HG02623 (cell line): ENCODE measurements at regions not wholly inside any gene's neighbourhood (a gene's known extent, or its start where the extent isn't known, plus 50 kb on each side); places are given as distances from the start of the nearest gene placed in this dataset.

Experiments
- ATAC-seq: cut with Tn5 transposase; IDR thresholded peaks from one replicate; pipeline ENCODE4 v1.9.1; 2021; ENCODE audit warnings: moderate library complexity; ENCODE audit not compliant: unreplicated experiment

DNA sequence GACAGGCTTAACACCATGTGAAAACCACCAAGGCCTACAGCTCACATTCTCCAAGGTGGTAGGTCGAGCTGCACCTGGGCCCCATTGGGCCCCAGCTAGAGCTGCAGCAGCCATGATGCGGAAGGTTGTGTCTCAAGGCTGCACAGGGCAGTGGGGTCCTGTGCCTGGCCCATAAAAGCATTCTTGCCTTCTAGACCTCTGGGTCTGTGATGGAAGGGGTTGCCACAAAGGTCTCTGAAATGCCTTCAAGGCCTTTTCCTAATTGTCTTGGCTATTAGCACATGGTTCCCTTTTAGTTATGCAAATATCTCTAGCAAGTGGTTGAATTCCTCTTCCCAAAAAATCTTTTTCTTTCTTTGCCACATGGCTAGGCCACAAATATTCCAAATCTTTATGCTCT is 52.5 kb upstream of the C11orf58 start:
- no peak for ATAC-seq

DNA sequence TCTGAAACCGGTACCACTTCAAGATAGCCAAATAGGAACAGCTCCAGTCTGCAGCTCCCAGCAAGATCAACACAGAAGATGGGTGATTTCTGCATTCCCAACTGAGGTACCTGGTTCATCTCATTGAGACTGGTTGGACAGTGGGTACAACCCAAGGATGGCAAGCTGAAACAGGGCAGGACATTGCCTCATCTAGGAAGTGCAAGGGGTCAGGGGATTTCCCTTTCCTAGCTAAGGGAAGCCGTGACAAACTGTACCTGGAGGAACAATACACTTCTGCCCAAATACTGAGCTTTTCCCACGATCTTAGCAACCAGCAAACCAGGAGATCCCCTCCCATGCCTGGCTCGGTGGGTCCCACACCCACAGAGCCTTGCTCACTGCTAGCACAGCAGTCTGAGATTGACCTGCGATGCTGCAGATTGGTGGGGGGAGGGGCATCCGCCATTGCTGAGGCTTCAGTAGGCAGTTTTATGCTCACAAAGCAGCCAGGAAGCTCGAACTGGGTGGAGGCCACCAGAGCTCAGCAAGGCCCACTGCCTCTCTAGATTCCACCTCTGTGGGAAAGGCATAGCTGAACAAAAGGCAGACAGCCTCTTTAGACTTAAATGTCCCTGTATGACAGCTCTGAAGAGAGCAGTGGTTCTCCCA is 59.9 kb upstream of the C11orf58 start:
- no peak for ATAC-seq

DNA sequence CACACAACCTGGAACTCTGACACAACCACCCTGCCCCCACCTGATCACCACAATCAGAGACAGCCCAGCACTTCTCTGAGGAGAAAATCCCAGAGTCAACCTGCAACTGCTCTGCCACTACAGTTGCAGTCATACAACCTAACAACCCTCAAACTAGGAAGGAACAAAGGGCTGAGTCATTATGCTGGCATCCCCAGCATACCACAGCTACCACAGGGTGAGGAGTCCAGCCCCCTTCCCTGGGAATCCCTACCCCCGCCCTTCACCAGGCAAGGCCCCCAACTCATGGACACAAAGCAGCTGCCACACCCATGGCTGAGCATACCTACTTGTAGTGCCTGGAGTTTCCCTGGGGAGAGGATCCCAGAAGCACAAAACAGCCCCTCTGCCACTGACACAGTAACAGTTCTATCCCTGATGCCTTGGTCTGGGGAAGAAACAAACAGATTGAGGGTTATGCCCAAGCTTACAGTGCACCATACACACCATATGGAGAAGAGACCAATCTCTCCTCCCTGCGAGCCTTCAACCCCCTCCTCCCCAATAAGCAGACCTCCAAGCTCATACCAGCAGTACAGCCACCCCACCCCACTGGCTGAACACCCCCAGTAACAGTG is 68.5 kb upstream of the C11orf58 start:
- ATAC-seq: no peak

DNA sequence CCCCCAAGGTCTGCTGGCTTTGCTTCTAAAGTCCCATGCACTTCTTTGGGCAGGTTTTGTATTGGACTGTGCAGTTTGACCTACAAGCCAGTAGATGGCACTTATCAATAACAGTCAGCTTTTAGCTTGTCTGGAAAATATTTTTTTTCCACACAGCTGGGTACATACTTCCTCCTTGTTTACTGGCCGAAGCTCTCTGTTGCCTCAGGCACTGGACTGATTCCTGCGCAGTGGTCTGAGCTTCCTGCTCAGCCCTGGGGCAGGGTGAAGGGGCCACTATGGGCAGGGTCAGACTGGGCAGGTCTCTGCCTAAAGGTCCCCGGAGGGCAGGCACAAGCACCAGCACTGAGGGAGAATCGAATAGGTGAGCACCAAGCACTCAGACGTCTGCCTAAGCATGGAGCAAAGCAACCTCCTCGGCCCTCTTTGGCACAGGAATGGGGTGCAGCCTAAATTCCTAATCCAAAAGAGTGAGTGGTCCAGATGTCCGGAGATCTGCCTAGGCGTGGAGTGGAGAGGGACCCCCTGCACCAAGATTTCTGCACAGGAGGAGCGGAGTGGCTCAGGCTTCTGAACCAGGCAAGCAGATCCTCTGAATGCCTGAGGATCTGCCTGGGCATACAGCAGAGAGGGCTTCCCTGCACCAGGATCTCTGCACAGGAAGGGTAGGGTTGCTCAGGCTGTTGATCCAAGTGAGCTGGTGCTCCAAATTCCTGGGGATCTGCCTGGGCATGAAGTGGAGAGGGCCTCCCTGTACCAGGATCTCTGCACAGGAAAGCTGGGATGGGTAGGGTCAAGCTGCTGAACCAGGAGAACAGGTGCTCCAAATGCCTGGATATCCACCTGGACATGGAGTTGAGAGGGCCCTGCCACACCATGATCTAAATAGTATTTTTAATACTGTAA is 105.9 kb upstream of the C11orf58 start:
- ATAC-seq: peak; percentile 53

DNA sequence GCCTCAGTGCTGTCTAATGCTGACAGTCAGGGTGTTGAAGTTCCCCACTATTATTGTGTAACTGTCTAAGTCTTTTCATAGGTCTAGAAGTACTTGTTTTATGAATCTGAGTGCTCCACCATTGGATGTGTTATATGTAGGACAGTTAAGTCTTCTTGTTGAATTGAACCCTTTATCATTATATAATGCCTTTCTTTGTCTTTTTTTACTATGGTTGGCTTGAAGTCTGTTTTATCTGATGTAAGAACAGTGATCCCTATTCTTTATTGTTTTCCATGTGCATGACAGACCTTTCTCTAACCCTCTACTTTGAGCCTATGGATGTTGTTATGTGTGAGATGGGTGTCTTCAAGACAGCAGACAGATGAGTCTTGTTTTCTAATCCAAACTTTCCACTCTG is 107.8 kb upstream of the C11orf58 start:
- no peak for ATAC-seq

DNA sequence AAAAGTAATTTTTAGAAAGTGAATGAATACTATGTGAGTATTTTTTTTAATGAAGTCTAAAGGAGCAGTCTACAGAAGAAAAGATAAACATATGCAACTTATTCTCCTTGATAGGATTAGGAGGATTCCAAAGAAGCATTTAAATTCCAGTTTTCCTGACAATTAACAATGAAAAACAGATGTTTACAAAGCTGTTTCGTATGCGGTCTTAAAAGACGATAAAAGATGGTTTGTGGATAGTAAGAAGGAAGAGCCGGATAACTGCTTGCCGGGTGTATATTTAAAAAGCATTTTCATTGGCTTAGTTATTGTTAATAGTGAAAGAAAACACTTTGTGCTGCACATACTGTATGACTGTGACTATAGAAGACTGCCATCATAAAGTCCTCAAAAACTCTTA is 120.0 kb upstream of the C11orf58 start:
- no peak for ATAC-seq

DNA sequence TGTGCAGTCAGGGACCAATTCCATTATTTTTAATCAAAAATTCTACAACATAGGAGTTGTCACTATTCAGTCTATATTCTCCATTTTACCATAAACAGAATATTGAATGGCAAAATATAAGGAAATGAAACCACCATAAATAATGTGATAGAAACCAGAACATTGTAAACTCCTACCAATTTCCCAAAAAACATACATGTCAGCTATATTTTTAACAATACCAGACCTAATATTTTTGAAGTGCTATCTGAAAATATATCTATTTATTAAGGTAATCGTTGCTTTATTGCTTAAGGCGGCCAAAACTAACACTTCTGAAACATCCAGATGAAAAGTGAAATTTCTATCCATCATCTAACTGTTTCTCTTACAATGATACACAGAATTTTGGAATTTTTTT is 123.0 kb upstream of the C11orf58 start:
- ATAC-seq: no peak

DNA sequence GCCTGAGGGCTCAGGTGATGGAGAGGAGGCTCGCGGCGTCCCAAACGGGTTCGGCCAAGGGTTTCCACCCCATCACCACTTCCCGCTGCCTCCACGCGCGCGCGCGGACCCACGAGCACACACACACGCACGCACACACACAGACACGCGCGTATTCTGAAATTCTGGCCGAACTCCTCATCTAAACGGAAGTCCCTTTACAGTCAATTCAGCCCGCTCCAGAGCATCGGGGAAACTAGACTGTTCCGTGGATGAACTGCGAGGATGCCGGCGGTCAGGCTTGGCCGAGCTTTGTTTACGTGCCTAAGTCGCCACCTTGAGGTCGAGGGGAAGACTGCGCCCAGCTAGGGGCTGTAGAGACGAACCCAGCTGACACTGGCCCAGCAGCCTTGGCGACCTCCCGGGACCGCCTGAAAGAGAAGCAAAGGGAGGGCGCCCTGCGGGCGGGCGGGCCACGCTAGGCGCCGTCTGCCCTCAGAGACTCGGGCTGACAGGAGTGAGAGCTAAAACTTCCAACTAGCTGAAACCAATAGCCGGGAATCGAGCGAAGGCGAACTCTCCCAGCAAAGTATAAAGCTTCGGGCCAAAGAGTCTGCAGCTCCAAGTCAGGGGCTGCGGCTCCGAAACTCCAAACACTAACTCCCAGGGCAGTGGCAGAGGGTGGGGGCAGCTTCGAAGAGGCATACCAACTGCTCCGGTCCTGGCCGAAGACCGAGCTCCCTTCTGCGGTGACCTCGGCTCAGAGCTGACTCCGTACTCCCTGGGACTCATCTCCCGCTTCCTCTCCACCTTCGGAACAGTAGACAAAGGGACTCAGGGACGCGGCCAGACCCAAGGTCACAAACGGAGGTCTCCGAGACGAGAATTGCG is 124.7 kb upstream of the C11orf58 start:
- ATAC-seq: peak; percentile 100

DNA sequence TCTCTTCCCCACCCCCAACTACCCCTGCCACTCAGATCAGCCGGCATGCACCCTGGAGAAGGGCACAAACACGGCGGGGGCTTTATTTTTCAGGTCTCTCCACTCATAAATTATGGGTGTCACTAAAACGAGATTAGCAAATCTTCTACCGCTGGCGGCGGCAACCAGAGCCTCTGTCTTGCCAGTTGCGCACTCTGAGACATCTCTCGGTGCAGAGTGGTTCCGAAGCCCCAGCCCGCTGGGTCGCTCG is 125.3 kb upstream of the C11orf58 start:
- no peak for ATAC-seq

DNA sequence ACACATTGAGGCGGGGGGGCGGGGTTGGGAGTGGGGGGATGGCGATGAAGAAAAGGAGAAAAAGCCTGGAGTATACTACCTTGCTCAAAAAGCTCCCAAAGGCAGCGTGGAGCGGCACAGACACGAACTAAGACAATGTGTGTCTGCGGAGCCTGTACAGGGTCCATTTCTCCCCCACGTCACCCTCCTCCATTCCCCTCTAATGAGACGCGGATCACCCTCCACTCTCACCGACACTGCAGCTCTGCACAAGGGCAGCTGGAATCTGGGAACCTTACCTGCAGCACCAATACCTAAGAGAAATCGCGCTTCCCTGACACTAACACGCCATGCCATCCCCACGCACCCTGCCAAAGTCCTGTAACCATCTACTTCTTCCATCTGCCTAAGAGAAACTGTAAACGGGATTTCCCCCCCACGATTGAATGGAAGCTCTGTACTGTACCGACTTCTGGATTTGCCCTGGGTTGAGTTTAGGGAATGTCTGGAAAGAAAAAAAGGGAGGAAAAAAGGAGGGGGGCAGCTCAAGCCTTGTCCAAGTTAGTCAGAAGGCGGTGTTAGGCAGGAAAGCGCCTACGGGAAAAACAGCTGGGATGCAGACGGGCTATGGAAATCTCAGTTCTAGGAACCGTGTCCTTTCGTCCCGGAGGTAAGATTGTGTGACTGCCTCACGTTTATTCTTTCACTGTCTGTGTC is 125.7 kb upstream of the C11orf58 start:
- ATAC-seq: no peak

DNA sequence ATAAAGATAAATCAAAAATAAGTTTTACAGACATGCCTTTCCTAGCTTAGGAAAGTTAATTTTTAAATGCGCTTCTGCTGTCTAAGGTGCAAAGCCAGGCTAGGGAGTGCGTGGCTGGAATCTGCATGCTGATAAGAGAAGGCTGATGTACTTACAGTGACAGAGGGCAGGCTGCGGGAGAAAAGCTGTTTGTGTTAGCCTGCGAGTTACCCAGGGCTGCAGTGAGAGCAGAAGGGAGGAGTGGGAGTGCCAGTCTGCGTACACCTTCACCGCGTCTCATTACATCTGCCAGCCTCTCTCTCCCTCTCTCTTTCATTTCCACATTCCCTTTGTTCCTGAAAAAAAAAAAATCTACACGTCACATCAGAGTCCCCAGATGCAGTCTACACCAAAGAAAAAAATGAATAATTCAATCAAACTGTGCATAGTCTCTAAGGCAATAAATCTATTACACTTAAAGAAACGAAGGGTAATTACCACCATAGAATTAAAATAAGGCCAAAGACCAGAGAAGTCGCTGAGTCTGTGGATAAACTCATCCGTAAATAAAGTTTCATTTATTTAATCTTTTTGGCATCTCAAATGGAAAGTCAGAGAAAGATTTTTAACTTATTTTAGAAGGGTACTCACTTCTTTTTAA is 126.4 kb upstream of the C11orf58 start:
- no peak for ATAC-seq

DNA sequence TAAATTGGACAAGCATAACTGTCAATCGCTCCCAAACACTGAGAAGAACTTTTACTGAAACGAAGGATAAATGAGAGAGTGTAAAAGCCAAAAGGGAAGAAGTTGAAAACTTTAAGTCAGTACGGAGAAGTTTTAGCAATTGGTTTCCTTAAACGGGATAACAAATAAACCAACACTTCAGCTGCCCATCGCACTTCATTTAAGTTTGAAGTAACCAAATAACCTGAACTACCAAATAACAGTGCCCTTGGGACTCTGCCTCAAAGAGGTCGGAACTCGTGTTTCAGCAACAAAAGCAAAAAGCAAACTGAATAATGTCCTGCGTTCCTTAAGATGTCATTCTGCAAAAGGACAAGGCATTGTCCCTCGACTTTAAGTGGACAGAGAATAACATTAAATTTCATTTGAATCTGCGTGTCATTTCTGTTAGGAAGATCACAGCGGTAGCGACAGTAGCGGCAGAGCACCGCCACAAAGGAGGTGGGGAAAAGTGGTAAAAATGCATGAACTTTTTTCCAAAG is 127.0 kb upstream of the C11orf58 start:
- no peak for ATAC-seq

DNA sequence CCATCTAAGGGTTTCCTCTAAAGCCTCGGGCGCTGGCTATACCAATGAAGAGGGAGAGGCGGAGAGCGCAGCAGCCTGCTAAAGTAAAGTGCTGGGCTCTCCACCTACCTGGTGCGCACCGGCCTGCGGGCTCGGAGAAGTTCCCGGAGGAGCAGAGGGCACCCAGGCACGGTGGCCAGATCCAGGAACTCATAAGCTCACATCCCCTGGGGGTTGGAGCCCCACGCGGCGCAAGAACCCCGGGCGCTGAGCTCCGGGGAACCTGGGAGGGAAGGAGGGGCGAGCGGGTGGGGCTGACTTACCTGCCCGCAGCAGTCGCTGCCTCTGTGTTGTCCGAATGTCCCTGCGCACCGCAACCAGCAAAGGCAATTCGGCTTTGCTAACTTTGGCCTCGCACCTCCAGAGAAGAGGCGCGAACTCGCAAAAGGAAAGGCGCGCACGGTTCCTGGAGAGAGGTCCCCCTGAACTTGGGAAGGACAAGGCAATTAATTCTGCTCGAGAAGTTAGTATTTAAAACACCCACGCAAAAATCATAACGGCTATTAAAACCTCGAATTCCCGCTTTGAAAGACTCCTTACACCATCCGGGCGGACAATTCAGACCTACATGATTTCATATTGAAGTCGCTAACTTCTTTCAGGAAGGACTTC is 127.6 kb upstream of the C11orf58 start:
- ATAC-seq: no peak

DNA sequence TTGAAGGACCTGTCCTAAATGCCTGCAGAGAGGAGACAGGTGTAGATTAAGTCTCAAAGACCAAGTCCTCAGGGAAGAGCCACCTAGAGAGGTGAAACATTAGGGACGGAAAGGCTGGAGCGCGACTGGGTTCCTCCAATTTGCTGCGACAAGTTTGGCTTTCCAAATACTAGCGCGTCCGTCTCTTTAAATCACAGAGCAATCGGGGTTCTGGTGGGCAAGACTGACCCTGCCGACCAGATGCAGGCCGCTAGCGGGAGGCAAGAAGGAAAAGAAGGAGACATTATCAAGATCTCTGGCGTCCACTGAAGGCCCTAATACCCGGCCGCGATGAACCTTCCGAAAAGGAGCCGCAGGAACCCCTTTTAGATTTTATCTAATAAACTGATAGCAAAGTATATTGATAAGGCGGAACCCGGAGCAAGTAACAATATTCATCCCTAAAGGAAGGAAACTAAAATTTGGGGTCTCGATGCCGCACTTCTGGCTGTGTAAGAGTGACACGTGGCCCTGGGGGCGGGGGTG is 128.2 kb upstream of the C11orf58 start:
- no peak for ATAC-seq

DNA sequence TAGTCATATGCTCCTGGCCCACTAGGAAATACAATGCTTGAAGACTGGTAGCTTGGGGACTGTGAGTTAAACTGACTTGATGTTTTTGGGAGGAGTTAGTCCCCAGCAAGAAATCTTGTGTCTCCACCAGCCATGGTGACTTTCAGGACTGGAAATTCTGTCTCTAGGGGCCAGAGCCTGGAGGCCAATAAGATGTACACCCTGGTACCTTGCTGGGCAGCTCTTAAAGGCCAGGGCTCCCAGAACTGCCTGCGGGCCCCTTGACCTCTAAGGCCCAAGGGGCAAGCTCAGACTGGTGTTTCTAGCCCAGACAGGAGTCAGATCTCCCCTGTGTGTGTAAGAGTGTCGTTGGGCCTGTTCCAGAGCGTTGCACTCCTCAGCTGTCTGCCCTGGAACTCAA is 128.7 kb upstream of the C11orf58 start:
- ATAC-seq: no peak

DNA sequence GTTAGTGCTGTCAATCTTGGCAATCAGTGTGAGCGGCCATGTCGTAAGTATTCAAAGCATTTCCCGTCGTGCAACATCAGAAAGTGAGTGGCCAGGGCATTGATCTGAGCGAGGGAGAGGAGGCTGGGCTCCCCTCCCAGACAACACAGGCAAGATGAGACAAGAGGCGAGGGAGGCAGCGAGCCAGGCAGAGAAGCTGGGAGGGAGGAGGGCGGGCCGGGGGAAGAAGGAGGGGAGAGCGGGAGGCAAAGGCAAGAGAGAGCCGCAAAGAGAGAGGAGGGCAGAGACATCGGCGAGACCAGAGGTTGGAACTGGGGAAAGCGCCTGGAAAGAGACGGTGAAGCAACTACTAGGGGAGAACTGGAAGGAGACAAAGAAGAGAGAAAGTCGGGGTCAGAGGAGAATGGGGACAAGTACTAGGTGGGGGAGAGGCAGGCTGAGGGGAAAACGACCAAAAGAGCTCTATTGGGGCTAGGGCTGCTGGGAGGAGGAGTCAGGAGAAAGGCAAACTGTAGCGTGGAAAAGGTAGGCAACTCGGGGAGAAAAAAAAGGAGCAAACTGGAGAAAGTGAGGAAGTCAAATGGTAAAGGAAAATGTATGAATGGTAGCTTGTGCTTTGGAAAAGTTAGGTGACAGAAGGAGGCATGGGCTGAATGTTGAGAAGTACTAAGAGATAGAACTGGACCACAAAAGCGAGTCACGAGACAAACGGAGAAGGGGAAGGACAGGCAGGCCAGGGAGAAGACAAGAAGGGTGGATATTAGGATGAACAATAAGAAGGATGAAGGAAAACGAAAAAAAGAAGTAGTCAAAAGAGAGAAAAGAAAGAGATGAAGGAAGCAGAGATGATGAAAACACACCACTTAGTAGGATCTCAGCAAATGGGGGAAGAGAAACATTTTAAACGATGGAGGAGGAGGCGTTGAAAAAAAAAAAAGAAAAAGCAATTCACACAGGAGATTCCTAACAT is 130.5 kb upstream of the C11orf58 start:
- ATAC-seq: no peak

DNA sequence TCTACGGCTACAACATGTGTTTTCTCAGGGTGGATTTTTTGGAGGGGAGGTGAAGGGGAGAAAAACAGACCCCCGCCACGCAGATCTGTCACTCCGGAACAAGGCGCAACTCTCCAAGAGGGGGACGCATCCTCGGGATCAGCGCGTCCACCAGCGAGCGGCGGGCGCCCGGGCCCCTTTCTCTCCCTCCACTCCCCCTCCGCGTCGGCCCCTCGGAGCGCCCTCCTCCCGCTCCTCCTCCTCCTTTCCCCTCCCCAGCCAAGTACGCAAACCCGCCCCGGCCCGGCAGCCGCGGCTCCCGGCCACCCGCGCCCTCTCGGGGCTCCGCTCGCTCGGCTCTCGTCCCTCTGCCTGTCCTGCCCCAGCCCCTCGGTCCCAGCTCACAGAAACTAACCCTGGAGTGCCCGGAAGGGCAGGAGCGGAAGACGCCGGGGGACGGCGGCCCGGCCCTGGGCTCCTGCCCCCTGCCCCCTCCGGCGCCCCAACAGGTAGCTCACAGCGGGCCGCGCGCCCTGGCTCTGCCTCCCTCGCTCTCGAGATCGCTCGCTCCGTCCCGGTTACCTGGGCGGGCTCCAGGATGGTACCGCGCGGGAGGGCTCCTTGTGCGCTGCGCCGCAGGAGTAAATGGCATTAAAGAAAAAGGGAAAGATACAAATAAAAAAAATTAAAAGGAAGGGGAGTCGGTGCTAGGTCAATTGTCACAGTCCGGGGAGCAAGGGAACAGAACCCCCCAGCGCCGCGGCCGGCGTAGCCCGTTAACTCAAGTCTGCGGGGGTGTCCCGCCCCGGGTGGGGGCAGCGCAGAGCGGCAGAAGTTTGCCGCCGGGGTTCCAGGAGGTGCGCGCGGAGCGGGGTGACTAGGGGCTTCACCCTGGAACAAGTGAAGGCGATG is 131.4 kb upstream of the C11orf58 start:
- ATAC-seq: no peak
